Neural cell (in vitro differentiated cells): ENCODE measurements at regions not wholly inside any gene's neighbourhood (a gene's known extent, or its start where the extent isn't known, plus 50 kb on each side); places are given as distances from the start of the nearest gene placed in this dataset.

Source experiments
- CTCF ChIP-seq: fragments of 450-650 bp; IDR thresholded peaks from 2 replicates; pipeline ENCODE4 v1.5.1; 2014; ENCODE audit warnings: antibody characterized with exemption, mild to moderate bottlenecking, moderate library complexity; ENCODE audit not compliant: poor library complexity, severe bottlenecking
- MXI1 ChIP-seq: fragments of 450-650 bp; conservative IDR thresholded peaks from 2 replicates; pipeline ENCODE4 v1.6.1; 2014; ENCODE audit warnings: antibody characterized with exemption, mild to moderate bottlenecking; ENCODE audit not compliant: poor library complexity, severe bottlenecking
- POLR2AphosphoS5 ChIP-seq: IDR thresholded peaks from 2 replicates; pipeline ENCODE4 v1.6.1; 2012
- TAF1 ChIP-seq: IDR thresholded peaks from 2 replicates; pipeline ENCODE4 v1.6.1; 2012; ENCODE audit warnings: low read depth

GRCh38 chr10:70952401-70952800 is 64.0 kb upstream of the PCBD1 start:
- TF ChIP-seq CTCF = no peak
- TF ChIP-seq MXI1 = no peak
- TF ChIP-seq POLR2AphosphoS5 = no peak
- no peak for TF ChIP-seq TAF1
